ENCODE measurements at regions not wholly inside any gene's neighbourhood (a gene's known extent, or its start where the extent isn't known, plus 50 kb on each side); places are given as distances from the start of the nearest gene placed in this dataset.

- no peak for DNase-seq
Observed at GRCh38 chr1:14511796-14512585, 86.5 kb upstream of the KAZN start.

DNA sequence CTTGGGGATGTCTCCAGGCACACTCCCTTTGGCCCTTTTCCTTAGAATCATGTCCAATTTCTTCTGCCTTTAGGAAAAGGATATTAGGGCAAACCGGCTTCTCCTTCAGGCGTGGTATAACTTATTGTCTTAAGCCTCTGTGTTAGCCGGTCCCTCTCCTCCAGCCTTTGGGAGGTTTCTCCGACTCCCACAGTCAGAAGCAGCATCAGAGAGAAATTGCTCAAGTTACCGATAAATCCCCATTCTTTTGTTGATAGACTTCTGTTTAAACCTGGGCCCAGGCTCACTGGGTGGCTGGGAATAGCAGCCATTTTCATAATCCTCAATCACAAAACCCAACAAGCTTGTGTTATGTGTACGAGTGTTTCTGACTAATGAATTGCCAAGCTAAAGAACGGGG, 85.4 kb upstream of the KAZN start:
- DNase-seq: no peak

DNA sequence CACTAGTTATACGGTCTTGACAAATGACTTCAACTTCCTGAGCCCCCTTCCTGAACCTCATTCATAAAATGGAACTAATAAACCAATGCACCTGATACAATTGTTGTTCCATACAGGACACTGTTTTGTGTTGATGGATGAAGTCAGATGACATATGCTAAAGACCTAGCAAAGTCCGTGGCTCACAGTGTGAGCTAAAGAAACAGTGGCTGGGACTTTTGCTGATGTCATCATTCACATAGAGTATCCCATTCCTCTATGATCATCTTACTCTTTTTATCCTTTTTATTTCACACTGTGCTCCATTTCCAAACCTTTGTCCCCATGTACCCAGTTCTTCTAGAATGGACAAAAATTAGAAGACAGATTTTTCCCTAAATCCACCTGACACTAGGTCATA, 83.7 kb upstream of the KAZN start:
- DNase-seq: no peak

GRCh38 chr1:14516974-14517840, 81.3 kb upstream of the KAZN start:
- no peak for DNase-seq

DNA sequence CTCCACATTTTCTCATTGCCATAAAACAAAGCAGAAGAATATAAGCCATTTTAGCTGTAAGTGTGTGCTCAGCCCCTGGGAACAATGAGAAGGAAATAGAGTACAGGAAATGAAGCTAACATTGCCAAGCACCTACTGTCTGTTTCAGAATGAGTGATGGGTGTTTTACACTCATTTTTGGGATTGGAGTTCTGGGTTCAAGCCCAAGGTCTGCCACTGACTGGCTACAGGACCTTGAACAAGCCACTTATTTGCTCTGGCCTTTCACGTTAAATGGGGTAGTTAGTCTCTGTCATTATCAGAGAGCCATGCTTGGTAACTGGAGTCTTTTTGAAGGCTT, 80.7 kb upstream of the KAZN start:
- no peak for DNase-seq

GRCh38 chr1:14519976-14520375, 78.5 kb upstream of the KAZN start:
- no peak for DNase-seq

GRCh38 chr1:14520514-14521163, 77.8 kb upstream of the KAZN start:
- no peak for DNase-seq

- no peak for DNase-seq
Observed at GRCh38 chr1:14521622-14522021, 76.9 kb upstream of the KAZN start.

GRCh38 chr1:14522077-14522925, 76.2 kb upstream of the KAZN start:
- no peak for DNase-seq

DNA sequence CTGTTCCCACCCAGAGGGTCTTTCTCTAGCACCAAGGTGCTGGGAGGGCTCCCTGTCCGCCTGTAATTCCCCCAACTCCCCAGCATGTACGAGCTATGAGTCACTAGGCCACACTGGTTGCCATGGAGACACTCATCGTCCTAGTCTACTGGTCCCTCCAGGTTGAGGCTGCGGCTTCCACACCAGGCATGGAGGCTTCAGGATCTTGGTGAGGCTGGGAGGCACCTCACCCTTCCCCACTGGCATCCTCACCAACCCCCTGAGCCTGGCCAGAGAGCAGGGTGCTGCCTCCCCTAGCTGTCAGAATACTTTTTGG, 75.6 kb upstream of the KAZN start:
- DNase-seq: no peak

- DNase-seq: no peak
Observed at GRCh38 chr1:14524826-14525636, 73.5 kb upstream of the KAZN start.

DNA sequence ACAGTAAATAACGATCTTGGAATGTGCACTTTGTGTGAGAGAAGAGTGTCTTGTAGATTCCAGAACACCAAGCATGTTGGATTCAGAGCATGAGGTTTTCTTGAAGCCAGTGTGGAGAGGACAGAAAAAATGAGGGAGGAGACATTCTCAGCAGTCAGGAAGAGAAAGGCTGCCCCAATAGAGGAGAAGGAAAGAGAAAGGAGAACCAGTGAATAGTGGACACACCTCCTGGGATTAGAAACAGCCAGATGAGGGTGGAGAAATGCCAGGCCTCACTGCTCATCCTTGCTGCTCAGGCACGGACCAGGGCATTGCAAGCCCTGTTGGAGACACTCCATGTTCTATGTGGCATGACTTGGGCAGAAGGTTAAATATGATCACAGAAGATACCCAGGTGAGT, 69.0 kb upstream of the KAZN start:
- DNase-seq: no peak

- no peak for DNase-seq
Observed at GRCh38 chr1:14531519-14531918, 67.0 kb upstream of the KAZN start.

- DNase-seq: no peak
Observed at GRCh38 chr1:14535619-14536355, 62.7 kb upstream of the KAZN start.

DNA sequence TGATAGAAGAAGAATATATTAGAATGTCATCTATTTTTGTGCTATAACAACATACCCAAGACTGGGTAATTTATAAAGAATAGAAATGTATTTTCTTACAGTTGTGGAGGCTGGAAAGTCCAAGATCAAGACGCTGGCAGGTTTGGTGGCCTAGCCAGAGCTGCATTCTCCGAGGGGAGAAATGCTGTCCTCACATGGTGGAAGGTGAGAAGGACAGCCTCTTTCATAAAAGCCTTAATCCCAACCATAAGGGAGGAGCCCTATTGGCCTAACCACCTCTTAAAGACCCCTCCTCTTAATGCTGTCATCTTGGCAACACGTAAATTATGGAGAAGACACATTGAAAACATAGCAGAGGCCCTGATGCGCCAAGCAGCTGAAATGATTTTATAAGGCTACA, 60.1 kb upstream of the KAZN start:
- no peak for DNase-seq

GRCh38 chr1:14539309-14539708, 59.2 kb upstream of the KAZN start:
- no peak for DNase-seq

GRCh38 chr1:14539953-14540563, 58.4 kb upstream of the KAZN start:
- DNase-seq: no peak

GRCh38 chr1:14541348-14541747, 57.1 kb upstream of the KAZN start:
- DNase-seq: no peak

- DNase-seq: no peak
Observed at GRCh38 chr1:14543191-14543840, 55.2 kb upstream of the KAZN start.

GRCh38 chr1:14544319-14544718, 54.2 kb upstream of the KAZN start:
- DNase-seq: no peak

All from activated effector memory CD4-positive, alpha-beta T cell treated with anti-CD3 and anti-CD28 coated beads, Interleukin-2, amount 50 U/mL, for 16 hours (primary cell).